T47D (cell line): ENCODE measurements at regions not wholly inside any gene's neighbourhood (a gene's known extent, or its start where the extent isn't known, plus 50 kb on each side); places are given as distances from the start of the nearest gene placed in this dataset.
"Not testable (repeated sequence)": the region's sequence is repeated elsewhere in the genome, so short reads cannot be mapped to it uniquely, and the experiment has no call there.

Source experiments
- DNase-seq, 2 experiments: peaks; one replicate each; pipeline versions ENCODE4 v3.0.0 to v3.0.0-alpha.2; 2011 to 2012; ENCODE audit warnings: low read depth in 1 of 2, low spot score in 1 of 2
- JUND ChIP-seq: IDR thresholded peaks from 2 replicates; pipeline ENCODE4 v1.6.1; 2012; ENCODE audit warnings: low read depth
- in situ Hi-C: cut with HindIII; loops from 2 replicates; pipeline ENCODE4 v1.10.0; 2016; ENCODE audit warnings: low sequenced_read_pairs, low pct_unique_long_range_greater_than_20kb

- TF ChIP-seq JUND, result no peak
- DNase-seq, result no peak
- in situ Hi-C loops, result no loop called here
Measured at GRCh38 chr7:125278318-125278717, 348.7 kb upstream of the POT1 start.

GRCh38 chr7:125274742-125275141, 345.1 kb upstream of the POT1 start:
- in situ Hi-C loops, DNase-seq: not testable (repeated sequence)

GRCh38 chr7:125264174-125264856, 334.7 kb upstream of the POT1 start:
- in situ Hi-C loops, DNase-seq: not testable (repeated sequence)

GRCh38 chr7:125258876-125259417, 329.3 kb upstream of the POT1 start:
- in situ Hi-C loops, DNase-seq: not testable (repeated sequence)

GRCh38 chr7:125257617-125258016, 328.0 kb upstream of the POT1 start:
- in situ Hi-C loops, result no loop called here
- DNase-seq, result no peak
- no peak for TF ChIP-seq JUND

- no peak for TF ChIP-seq JUND
- DNase-seq, result peak in 1 of 2 experiments; percentile 1
- in situ Hi-C loops, result no loop called here
Measured at GRCh38 chr7:125256446-125256845, 326.8 kb upstream of the POT1 start.

- DNase-seq, result no peak
- TF ChIP-seq JUND, result no peak
- in situ Hi-C loops, result no loop called here
Measured at GRCh38 chr7:125255810-125256209, 326.2 kb upstream of the POT1 start.

- in situ Hi-C loops, result no loop called here
- no peak for TF ChIP-seq JUND
- DNase-seq, result no peak
Measured at GRCh38 chr7:125254566-125254965, 324.9 kb upstream of the POT1 start.

GRCh38 chr7:125253452-125254190, 324.0 kb upstream of the POT1 start:
- TF ChIP-seq JUND, result no peak
- in situ Hi-C loops, result no loop called here
- no peak for DNase-seq

- TF ChIP-seq JUND, result no peak
- in situ Hi-C loops, result no loop called here
- no peak for DNase-seq
Measured at GRCh38 chr7:125247514-125248098, 318.0 kb upstream of the POT1 start.

- in situ Hi-C loops, result no loop called here
- DNase-seq, result no peak
- TF ChIP-seq JUND, result no peak
Measured at GRCh38 chr7:125246706-125247105, 317.1 kb upstream of the POT1 start.

GRCh38 chr7:125241548-125241947, 311.9 kb upstream of the POT1 start:
- no peak for TF ChIP-seq JUND
- no peak for DNase-seq
- in situ Hi-C loops, result no loop called here

- TF ChIP-seq JUND, result no peak
- in situ Hi-C loops, result no loop called here
- DNase-seq, result no peak
Measured at GRCh38 chr7:125222596-125222995, 293.0 kb upstream of the POT1 start.
